HepG2 (cell line): ENCODE measurements at regions not wholly inside any gene's neighbourhood (a gene's known extent, or its start where the extent isn't known, plus 50 kb on each side); places are given as distances from the start of the nearest gene placed in this dataset.

Source experiments
- ATAC-seq: fragments of 200-7000 bp; cut with Tn5 transposase; 3 replicates; pipeline ENCODE4 v1.9.1; 2020; ENCODE audit warnings: mild to moderate bottlenecking, moderate library complexity
- BruUV-seq: library from RNA; stranded (reverse); fragments of 400-500 nt; replicated peaks from 2 replicates; lab custom pipeline; 2021; lab: Mats Ljungman, UMichigan
- CTCF ChIA-PET: fragments of 300-600 bp; formaldehyde crosslinking; extraction: SDS; loops from one replicate; lab custom pipeline; 2021; ENCODE audit warnings: low total read pairs, inconsistent platforms, low intra/inter-chr PET ratio; lab: Yijun Ruan, JAX
- POLR2A ChIA-PET: fragments of 350-600 bp; sonication (Branson Sonifier 250); formaldehyde crosslinking; loops from one replicate; lab custom pipeline; 2020; ENCODE audit warnings: antibody characterized with exemption, inconsistent platforms; lab: Yijun Ruan, JAX
- DNase-seq: peaks from one replicate; pipeline ENCODE4 v3.0.0-alpha.2; 2015; ENCODE audit warnings: low spot score
- FAIRE-seq: peaks from 3 replicates; lab custom pipeline; 2011; peaks lifted over from hg19 to GRCh38; lab: Jason Lieb, UNC
- H2AFZ ChIP-seq: one replicate; pipeline ENCODE4 v1.6.1; 2011; ENCODE audit warnings: low read length, inconsistent platforms
- H3K27ac ChIP-seq: fragments of 300-600 bp; 3 replicates; pipeline ENCODE4 v1.8.0; 2011; ENCODE audit warnings: mixed run types, mild to moderate bottlenecking, mixed read lengths, low read length, inconsistent platforms; ENCODE audit not compliant: insufficient read depth; ENCODE audit errors: extremely low read length
- H3K27me3 ChIP-seq, 2 experiments: fragments of 200-600 bp in 1 of 2; 2 replicates in 1 of 2; 3 replicates in 1 of 2; pipeline versions ENCODE4 v1.6.0 to v1.8.0; 2011; ENCODE audit warnings: low read length in 2 of 2, mild to moderate bottlenecking in 2 of 2, moderate library complexity in 2 of 2, inconsistent platforms in 1 of 2; ENCODE audit not compliant: insufficient read depth in 2 of 2, control insufficient read depth in 1 of 2
- H3K36me3 ChIP-seq, 2 experiments: fragments of 200-600 bp in 1 of 2; replicated peaks in 1 of 2; 2 replicates in 1 of 2; 3 replicates in 1 of 2; pipeline versions ENCODE4 v1.5.1 to v1.8.0; 2011; ENCODE audit warnings: low read length in 2 of 2, inconsistent platforms in 1 of 2; ENCODE audit not compliant: insufficient read depth in 2 of 2, control insufficient read depth in 1 of 2
- H3K4me1 ChIP-seq: 2 replicates; pipeline ENCODE4 v1.5.1; 2012; ENCODE audit warnings: low read length, inconsistent platforms; ENCODE audit not compliant: insufficient read depth
- H3K4me2 ChIP-seq: 2 replicates; pipeline ENCODE4 v1.6.0; 2011; ENCODE audit warnings: low read depth, low read length, inconsistent platforms
- H3K4me3 ChIP-seq, 3 experiments: fragments of 200-600 bp in 1 of 3; sonication (generic), shearing (Covaris generic) in 1 of 3; replicated peaks in 1 of 3; 2 replicates each; pipeline ENCODE4 v1.5.1; 2011 to 2016; ENCODE audit warnings: low read length in 3 of 3, inconsistent platforms in 2 of 3, low read depth in 2 of 3, mild to moderate bottlenecking in 2 of 3, control low read depth in 1 of 3, mixed read lengths in 1 of 3; ENCODE audit not compliant: insufficient read depth in 1 of 3
- H3K79me2 ChIP-seq: one replicate; pipeline ENCODE4 v1.6.1; 2011; ENCODE audit warnings: low read length, inconsistent platforms; ENCODE audit not compliant: insufficient read depth
- H3K9ac ChIP-seq: 2 replicates; pipeline ENCODE4 v1.6.0; 2011; ENCODE audit warnings: mild to moderate bottlenecking, low read depth, low read length, inconsistent platforms; ENCODE audit not compliant: insufficient read depth
- H3K9me3 ChIP-seq: 2 replicates; pipeline ENCODE4 v1.5.1; 2012; ENCODE audit warnings: mild to moderate bottlenecking, low read length
- H4K20me1 ChIP-seq: 2 replicates; pipeline ENCODE4 v1.6.0; 2011; ENCODE audit warnings: inconsistent platforms, mild to moderate bottlenecking, low read length, moderate library complexity; ENCODE audit not compliant: insufficient read depth
- AFF4 ChIP-seq: sonication (generic); formaldehyde crosslinking; IDR thresholded peaks from 2 replicates; pipeline ENCODE4 v1.4.0; 2020; ENCODE audit warnings: missing genetic modification reagents
- AHR ChIP-seq: IDR thresholded peaks from 2 replicates; pipeline ENCODE4 v1.6.1; 2018; ENCODE audit warnings: missing genetic modification reagents, missing compliant biosample characterization
- KDM2A ChIP-seq: sonication (generic); formaldehyde crosslinking; IDR thresholded peaks from 2 replicates; pipeline ENCODE4 v1.4.0; 2020; ENCODE audit warnings: low read depth, missing genetic modification reagents, borderline replicate concordance
- KDM6A ChIP-seq: IDR thresholded peaks from 2 replicates; pipeline ENCODE4 v1.6.1; 2016; ENCODE audit warnings: low read depth
- MIER3 ChIP-seq: IDR thresholded peaks from 2 replicates; pipeline ENCODE4 v1.6.1; 2016; ENCODE audit warnings: missing compliant biosample characterization, borderline replicate concordance
- SNAI1 ChIP-seq: sonication (generic); formaldehyde crosslinking; IDR thresholded peaks from 2 replicates; pipeline ENCODE4 v1.5.0; 2020; ENCODE audit warnings: mild to moderate bottlenecking, missing genetic modification reagents, borderline replicate concordance
- STAG1 ChIP-seq: sonication (generic); formaldehyde crosslinking; IDR thresholded peaks from 2 replicates; pipeline ENCODE4 v1.4.0; 2020; ENCODE audit warnings: missing genetic modification reagents
- YY1 ChIP-seq: IDR thresholded peaks from 2 replicates; pipeline ENCODE4 v1.6.1; 2011; ENCODE audit warnings: low read length, low read depth, moderate library complexity, mild to moderate bottlenecking; ENCODE audit not compliant: insufficient read depth, insufficient replicate concordance
- ZNF207 ChIP-seq: fragments of 450-650 bp; IDR thresholded peaks from 2 replicates; pipeline ENCODE4 v1.6.1; 2016; ENCODE audit warnings: antibody characterized with exemption, borderline replicate concordance
- ZNF776 ChIP-seq: sonication (generic); formaldehyde crosslinking; IDR thresholded peaks from 2 replicates; pipeline ENCODE4 v1.4.0; 2020; ENCODE audit warnings: mild to moderate bottlenecking, missing genetic modification reagents
- ZNF878 ChIP-seq: sonication (generic); formaldehyde crosslinking; IDR thresholded peaks from 2 replicates; pipeline ENCODE4 v1.8.1; 2023; ENCODE audit warnings: mild to moderate bottlenecking, missing genetic modification reagents, moderate library complexity
- ZSCAN25 ChIP-seq: sonication (generic); formaldehyde crosslinking; IDR thresholded peaks from 2 replicates; pipeline ENCODE4 v1.8.0; 2022; ENCODE audit warnings: mild to moderate bottlenecking, missing genetic modification reagents
- WGBS: methylation state at CpG from one replicate; pipeline ENCODE4 v1.1.6; 2017; ENCODE audit warnings: low lambda C conversion rate; 5-methylcytosine and 5-hydroxymethylcytosine counted together
- in situ Hi-C: cut with HindIII; loops from 2 replicates; pipeline ENCODE4 v1.10.0; 2017; ENCODE audit warnings: low pct_unique_long_range_greater_than_20kb; ENCODE audit not compliant: extremely low pct_ligation_motif_present
- intact Hi-C: fragments of 100-400 bp; cut with micrococcal nuclease; formaldehyde crosslinking; loops from one replicate; pipeline ENCODE4 v1.10.0; 2022; ENCODE audit not compliant: unreplicated experiment
- TF ChIP-seq, protein P1 (sequence below): sonication (generic); formaldehyde crosslinking; IDR thresholded peaks from 2 replicates; pipeline ENCODE4 v1.8.0; 2022; ENCODE audit warnings: missing genetic modification reagents, low read depth, mild to moderate bottlenecking, borderline replicate concordance
- TF ChIP-seq, protein P2 (sequence below): sonication (generic); formaldehyde crosslinking; conservative IDR thresholded peaks from 2 replicates; pipeline ENCODE4 v1.5.0; 2020; ENCODE audit warnings: missing genetic modification reagents
- TF ChIP-seq, protein P3 (sequence below): sonication (generic); formaldehyde crosslinking; IDR thresholded peaks from 2 replicates; pipeline ENCODE4 v1.4.0; 2020; ENCODE audit warnings: low read depth, missing genetic modification reagents
- TF ChIP-seq, protein P4 (sequence below): sonication (generic); formaldehyde crosslinking; IDR thresholded peaks from 2 replicates; pipeline ENCODE4 v1.4.0; 2020; ENCODE audit warnings: mild to moderate bottlenecking, missing genetic modification reagents

- ATAC-seq (no peak), FAIRE-seq (no peak), DNase-seq (no peak)
- no peak overlapping the region for H3K9ac ChIP-seq
- no peaks in the 10 kb centered on the region for H3K79me2 ChIP-seq
- H3K36me3 ChIP-seq = no peaks in the 10 kb centered on the region
- 20% methylated on average over 3 of the region's 3 CpGs for WGBS
- H4K20me1 ChIP-seq = no peaks in the 10 kb centered on the region
- no peaks in the 10 kb centered on the region for H3K4me1 ChIP-seq
- H3K9me3 ChIP-seq = peaks cover 24% of the 10 kb centered on the region; the same call in 1 of the 2 replicates
- ChIA-PET CTCF (no interaction called here), POLR2A (no interaction called here)
- intact Hi-C loops = loop anchor here (10.0 kb wide), 1 partner anchor 402 kb away; no protein-coding TSS in a partner anchor
- H3K4me3 ChIP-seq = no peak overlapping the region
- H3K27me3 ChIP-seq = no peaks in the 10 kb centered on the region
- no TSS peak for BruUV-seq
- H3K27ac ChIP-seq = no peak overlapping the region
- in situ Hi-C loops = no loop called here
- no peak overlapping the region for H2AFZ ChIP-seq
- H3K4me2 ChIP-seq = no peak overlapping the region
- TF ChIP-seq SNAI1 (CRISPR knock-in tag) (no peak), ZNF207 (no peak), MIER3 (CRISPR knock-in tag) (no peak), AHR (CRISPR knock-in tag) (no peak), ZNF776 (CRISPR knock-in tag) (no peak), YY1 (no peak), KDM2A (no peak), ZNF878 (CRISPR knock-in tag) (no peak), STAG1 (CRISPR knock-in tag) (no peak), ZSCAN25 (CRISPR knock-in tag) (no peak), AFF4 (no peak), KDM6A (no peak)
- TF ChIP-seq, protein P1, sequence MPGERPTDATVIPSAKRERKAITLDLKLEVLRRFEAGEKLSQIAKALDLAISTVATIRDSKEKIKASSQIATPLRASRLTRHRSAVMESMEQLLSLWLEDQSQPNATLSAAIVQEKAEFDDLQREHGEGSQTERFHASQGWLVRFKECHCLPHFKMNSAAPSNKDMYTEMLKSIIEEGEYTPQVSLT (CRISPR knock-in tag) = no peak
- TF ChIP-seq, protein P2, sequence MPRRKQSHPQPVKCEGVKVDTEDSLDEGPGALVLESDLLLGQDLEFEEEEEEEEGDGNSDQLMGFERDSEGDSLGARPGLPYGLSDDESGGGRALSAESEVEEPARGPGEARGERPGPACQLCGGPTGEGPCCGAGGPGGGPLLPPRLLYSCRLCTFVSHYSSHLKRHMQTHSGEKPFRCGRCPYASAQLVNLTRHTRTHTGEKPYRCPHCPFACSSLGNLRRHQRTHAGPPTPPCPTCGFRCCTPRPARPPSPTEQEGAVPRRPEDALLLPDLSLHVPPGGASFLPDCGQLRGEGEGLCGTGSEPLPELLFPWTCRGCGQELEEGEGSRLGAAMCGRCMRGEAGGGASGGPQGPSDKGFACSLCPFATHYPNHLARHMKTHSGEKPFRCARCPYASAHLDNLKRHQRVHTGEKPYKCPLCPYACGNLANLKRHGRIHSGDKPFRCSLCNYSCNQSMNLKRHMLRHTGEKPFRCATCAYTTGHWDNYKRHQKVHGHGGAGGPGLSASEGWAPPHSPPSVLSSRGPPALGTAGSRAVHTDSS (CRISPR knock-in tag) = no peak
- TF ChIP-seq, protein P3, sequence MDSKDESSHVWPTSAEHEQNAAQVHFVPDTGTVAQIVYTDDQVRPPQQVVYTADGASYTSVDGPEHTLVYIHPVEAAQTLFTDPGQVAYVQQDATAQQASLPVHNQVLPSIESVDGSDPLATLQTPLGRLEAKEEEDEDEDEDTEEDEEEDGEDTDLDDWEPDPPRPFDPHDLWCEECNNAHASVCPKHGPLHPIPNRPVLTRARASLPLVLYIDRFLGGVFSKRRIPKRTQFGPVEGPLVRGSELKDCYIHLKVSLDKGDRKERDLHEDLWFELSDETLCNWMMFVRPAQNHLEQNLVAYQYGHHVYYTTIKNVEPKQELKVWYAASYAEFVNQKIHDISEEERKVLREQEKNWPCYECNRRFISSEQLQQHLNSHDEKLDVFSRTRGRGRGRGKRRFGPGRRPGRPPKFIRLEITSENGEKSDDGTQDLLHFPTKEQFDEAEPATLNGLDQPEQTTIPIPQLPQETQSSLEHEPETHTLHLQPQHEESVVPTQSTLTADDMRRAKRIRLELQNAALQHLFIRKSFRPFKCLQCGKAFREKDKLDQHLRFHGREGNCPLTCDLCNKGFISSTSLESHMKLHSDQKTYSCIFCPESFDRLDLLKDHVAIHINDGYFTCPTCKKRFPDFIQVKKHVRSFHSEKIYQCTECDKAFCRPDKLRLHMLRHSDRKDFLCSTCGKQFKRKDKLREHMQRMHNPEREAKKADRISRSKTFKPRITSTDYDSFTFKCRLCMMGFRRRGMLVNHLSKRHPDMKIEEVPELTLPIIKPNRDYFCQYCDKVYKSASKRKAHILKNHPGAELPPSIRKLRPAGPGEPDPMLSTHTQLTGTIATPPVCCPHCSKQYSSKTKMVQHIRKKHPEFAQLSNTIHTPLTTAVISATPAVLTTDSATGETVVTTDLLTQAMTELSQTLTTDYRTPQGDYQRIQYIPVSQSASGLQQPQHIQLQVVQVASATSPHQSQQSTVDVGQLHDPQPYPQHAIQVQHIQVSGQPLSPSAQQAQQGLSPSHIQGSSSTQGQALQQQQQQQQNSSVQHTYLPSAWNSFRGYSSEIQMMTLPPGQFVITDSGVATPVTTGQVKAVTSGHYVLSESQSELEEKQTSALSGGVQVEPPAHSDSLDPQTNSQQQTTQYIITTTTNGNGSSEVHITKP (CRISPR knock-in tag) = no peak
- TF ChIP-seq, protein P4, sequence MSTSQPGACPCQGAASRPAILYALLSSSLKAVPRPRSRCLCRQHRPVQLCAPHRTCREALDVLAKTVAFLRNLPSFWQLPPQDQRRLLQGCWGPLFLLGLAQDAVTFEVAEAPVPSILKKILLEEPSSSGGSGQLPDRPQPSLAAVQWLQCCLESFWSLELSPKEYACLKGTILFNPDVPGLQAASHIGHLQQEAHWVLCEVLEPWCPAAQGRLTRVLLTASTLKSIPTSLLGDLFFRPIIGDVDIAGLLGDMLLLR (CRISPR knock-in tag) = no peak
These were observed 409.3 kb upstream of the MMADHC start for GRCh38 chr2:149996901-149997300.
